Chondrocyte (in vitro differentiated cells): ENCODE measurements at regions not wholly inside any gene's neighbourhood (a gene's known extent, or its start where the extent isn't known, plus 50 kb on each side); places are given as distances from the start of the nearest gene placed in this dataset.
"Not testable (repeated sequence)": the region's sequence is repeated elsewhere in the genome, so short reads cannot be mapped to it uniquely, and the experiment has no call there.

Experiments
- DNase-seq: peaks from one replicate; pipeline ENCODE4 v3.0.0; 2021; ENCODE audit warnings: mixed read lengths, low spot score
- H3K27ac Mint-ChIP-seq: one replicate; pipeline ENCODE4 v1.8.0; 2021; ENCODE audit warnings: mild to moderate bottlenecking, moderate library complexity, mixed read lengths; ENCODE audit not compliant: unreplicated experiment
- H3K27me3 Mint-ChIP-seq: 2 replicates; pipeline ENCODE4 v1.8.0; 2021; ENCODE audit warnings: low read depth, mixed read lengths
- H3K36me3 Mint-ChIP-seq: 2 replicates; pipeline ENCODE4 v1.8.0; 2021; ENCODE audit warnings: low read depth, mixed read lengths
- H3K4me1 Mint-ChIP-seq: 2 replicates; pipeline ENCODE4 v1.8.0; 2021; ENCODE audit warnings: low read depth, mild to moderate bottlenecking, mixed read lengths
- H3K4me3 Mint-ChIP-seq: one replicate; pipeline ENCODE4 v1.8.0; 2021; ENCODE audit warnings: mild to moderate bottlenecking, moderate library complexity, mixed read lengths; ENCODE audit not compliant: unreplicated experiment
- H3K9me3 Mint-ChIP-seq: 2 replicates; pipeline ENCODE4 v1.8.0; 2021; ENCODE audit warnings: low read depth, mixed read lengths
- TF ChIP-seq, protein P1 (sequence below): fragments of 200-600 bp; sonication (generic); IDR thresholded peaks from 2 replicates; pipeline ENCODE4 v1.5.0; 2021; ENCODE audit warnings: antibody characterized with exemption, mild to moderate bottlenecking, moderate library complexity

DNA sequence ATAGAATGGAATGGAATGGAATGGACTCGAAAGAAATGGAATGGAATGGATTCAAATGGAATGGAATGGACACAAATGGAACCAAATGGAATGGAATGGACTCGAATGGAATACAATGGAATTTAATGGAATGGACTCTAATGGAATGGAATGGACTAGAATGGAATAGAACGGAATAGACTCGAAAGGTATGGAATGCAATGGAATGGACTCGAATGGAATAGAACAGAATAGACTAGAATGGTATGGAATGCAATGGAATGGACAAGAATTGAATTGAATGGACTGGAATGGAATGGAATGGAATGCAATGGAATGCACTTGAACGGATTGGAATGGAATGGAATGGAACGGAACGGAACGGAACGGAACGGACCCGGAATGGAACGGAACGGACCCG is 101.7 kb upstream of the FBXO28 start:
- peaks cover 22% of the 10 kb centered on the region for H3K36me3 Mint-ChIP-seq
- not testable (repeated sequence) for H3K4me1 Mint-ChIP-seq, H3K27me3 Mint-ChIP-seq, H3K9me3 Mint-ChIP-seq, DNase-seq, H3K4me3 Mint-ChIP-seq, H3K27ac Mint-ChIP-seq

DNA sequence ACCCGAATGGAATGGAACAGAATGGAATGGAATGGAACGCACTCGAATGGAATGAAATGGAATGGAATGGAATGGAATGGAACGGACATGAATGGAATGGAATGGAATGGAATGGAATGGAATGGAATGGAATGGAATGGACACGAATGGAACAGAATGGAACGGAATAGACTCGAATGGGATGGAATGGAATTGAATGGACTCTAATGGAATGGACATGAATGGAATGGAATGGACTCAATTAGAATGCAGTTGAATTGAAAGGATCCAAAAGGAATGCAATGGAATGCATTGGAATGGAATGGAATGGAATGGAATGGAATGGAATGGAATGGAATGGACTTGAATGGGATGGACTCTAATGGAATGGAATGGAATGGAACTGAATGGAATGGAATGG is 102.2 kb upstream of the FBXO28 start:
- not testable (repeated sequence) for H3K27ac Mint-ChIP-seq, DNase-seq, H3K4me3 Mint-ChIP-seq, H3K4me1 Mint-ChIP-seq, H3K27me3 Mint-ChIP-seq, H3K9me3 Mint-ChIP-seq
- peaks cover 23% of the 10 kb centered on the region for H3K36me3 Mint-ChIP-seq

DNA sequence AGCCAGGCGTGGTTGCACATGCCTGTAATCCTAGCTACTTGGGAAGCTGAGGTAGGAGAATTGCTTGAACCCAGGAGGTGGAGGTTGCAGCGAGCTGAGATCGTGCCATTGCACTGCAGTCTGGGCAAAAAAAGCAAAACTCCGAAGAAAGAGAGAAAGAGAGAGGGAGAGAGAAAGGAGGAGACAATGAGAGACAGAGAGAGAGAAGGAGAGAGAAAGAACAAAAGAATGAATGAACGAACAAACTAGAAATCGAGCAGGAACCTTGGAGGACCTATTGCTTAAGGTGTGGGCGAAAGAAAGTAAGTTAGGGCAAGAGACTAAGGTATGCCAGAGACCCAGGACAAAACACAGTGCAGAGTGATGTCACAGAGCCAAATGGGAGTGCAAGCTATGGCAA is 102.8 kb upstream of the FBXO28 start:
- not testable (repeated sequence) for H3K9me3 Mint-ChIP-seq, DNase-seq, H3K27ac Mint-ChIP-seq, H3K27me3 Mint-ChIP-seq, H3K4me1 Mint-ChIP-seq, H3K4me3 Mint-ChIP-seq
- peaks cover 24% of the 10 kb centered on the region for H3K36me3 Mint-ChIP-seq

DNA sequence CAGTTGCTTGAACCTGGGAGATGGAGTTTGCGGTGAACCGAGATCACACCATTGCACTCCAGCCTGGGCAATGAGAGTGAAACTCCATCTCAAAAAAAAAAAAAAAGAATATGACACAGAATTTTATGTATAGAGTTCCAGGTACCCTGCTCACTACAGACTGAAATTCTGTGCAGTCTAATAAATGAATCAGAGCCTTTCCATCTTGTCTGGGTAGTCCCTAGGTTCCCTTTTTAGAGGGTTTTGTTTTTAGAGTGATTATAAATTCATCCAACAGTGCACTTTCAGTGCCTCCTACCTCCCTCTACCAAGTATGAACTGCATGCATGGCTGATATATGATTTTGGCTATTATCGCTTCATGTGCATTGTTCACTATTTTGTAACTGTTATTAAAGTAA is 107.9 kb upstream of the FBXO28 start:
- DNase-seq, H3K27ac Mint-ChIP-seq, H3K27me3 Mint-ChIP-seq, H3K4me3 Mint-ChIP-seq, H3K4me1 Mint-ChIP-seq: not testable (repeated sequence)
- Mint-ChIP-seq H3K9me3 (peaks cover 11% of the 10 kb centered on the region), H3K36me3 (peaks cover 32% of the 10 kb centered on the region)

DNA sequence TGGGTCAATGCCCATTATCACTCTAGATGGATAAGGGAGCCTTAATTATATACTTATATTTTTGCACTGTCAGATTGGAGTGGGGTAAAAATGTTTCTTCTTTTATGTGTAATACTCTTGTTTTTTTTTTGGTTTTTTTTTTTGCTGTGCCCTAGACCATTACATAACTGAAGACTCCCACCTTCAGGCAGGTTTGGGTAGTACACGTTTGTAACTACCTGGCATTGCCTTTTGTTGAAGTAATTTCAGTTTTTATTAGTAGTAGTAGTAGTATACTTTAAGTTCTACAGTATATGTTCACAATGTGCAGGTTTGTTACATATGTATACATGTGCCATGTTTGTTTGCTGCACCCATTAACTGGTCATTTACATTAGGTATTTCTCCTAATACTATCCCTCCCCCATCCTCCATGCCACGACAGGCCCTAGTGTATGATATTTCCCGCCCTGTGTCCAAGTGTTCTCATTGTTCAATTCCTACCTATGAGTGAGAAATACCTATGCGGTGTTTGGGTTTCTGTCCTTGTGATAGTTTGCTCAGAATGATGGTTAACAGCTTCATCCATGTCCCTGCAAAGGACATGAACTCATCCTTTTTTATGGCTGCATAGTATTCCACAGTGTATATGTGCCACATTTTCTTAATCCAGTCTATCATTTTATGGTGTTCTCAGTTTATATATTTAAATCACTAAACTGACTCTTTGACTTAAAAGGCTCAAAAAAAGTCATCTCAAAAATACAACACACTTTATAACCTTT is 109.2 kb upstream of the FBXO28 start:
- H3K27ac Mint-ChIP-seq, DNase-seq: not testable (repeated sequence)
- H3K36me3 Mint-ChIP-seq, result peaks cover 28% of the 10 kb centered on the region

DNA sequence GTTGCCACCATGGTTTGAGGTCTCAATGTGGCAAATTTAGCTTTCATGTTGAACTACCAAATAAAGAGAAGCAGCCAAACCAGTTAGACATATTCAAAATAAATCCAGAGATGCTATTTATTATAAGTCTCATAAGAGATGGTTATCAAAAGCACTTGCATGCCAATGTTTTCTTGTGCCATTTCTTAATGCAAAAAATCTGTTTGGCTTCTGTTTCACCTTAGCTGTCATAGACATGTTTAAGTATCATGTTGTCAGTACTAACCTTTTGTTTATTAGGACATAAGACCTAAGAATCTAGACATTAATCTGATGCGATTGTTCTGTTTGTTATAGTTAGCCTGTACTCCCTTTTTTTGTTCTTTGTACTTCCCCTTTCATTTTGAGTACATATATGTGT is 110.0 kb upstream of the FBXO28 start:
- H3K27ac Mint-ChIP-seq, H3K4me3 Mint-ChIP-seq: not testable (repeated sequence)

More for the DNA sequence above, 109.2 kb upstream of the FBXO28 start:
- TF ChIP-seq, protein P1, sequence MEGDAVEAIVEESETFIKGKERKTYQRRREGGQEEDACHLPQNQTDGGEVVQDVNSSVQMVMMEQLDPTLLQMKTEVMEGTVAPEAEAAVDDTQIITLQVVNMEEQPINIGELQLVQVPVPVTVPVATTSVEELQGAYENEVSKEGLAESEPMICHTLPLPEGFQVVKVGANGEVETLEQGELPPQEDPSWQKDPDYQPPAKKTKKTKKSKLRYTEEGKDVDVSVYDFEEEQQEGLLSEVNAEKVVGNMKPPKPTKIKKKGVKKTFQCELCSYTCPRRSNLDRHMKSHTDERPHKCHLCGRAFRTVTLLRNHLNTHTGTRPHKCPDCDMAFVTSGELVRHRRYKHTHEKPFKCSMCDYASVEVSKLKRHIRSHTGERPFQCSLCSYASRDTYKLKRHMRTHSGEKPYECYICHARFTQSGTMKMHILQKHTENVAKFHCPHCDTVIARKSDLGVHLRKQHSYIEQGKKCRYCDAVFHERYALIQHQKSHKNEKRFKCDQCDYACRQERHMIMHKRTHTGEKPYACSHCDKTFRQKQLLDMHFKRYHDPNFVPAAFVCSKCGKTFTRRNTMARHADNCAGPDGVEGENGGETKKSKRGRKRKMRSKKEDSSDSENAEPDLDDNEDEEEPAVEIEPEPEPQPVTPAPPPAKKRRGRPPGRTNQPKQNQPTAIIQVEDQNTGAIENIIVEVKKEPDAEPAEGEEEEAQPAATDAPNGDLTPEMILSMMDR, result peak; percentile 68
- H3K9me3 Mint-ChIP-seq, result peaks cover 11% of the 10 kb centered on the region
- H3K27me3 Mint-ChIP-seq, H3K4me1 Mint-ChIP-seq, H3K4me3 Mint-ChIP-seq: not testable (repeated sequence)

DNA sequence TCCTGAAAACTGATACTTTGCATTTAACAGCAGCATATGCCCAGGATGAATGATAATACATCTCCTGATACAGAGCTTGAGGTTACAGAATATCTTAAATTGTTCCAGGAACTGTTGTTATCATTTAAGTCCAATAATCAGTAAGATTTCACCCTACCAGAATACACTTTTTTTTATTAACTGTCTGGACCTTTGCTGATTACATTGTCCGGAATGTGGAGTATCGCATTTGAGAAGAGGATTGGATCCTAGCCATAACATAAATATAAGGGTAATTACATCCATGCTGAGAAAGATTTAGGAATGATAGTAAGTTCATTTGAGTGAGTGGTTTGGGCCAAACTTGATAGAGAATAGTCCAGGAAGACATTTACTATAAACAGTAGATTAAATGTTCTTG is 112.2 kb upstream of the FBXO28 start:
- H3K27ac Mint-ChIP-seq, H3K4me3 Mint-ChIP-seq, DNase-seq, H3K27me3 Mint-ChIP-seq, H3K9me3 Mint-ChIP-seq: not testable (repeated sequence)
- peaks cover 17% of the 10 kb centered on the region for H3K36me3 Mint-ChIP-seq
- peaks cover 18% of the 10 kb centered on the region for H3K4me1 Mint-ChIP-seq

More for the DNA sequence above, 110.0 kb upstream of the FBXO28 start:
- peaks cover 11% of the 10 kb centered on the region for H3K9me3 Mint-ChIP-seq
- DNase-seq, H3K4me1 Mint-ChIP-seq, H3K27me3 Mint-ChIP-seq: not testable (repeated sequence)
- H3K36me3 Mint-ChIP-seq, result peaks cover 26% of the 10 kb centered on the region

DNA sequence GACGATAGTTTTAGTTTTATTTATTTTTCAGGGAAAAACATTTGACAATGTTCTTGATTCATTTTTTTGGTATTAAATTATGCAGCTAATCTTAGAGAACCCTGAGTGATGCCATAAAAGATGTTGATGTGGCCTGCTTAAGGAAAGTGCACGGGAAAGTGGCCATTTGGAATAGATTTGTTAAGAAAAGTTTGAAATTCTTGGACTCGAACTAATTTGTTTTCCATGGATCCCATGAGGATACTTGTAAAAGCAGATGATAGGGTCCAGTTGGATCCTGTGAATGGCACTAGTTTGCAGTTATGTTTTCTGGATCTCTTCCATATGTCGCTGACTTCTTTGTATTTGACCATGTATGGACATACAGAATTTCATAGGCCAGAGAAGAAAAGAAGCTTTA is 114.2 kb upstream of the FBXO28 start:
- H3K36me3 Mint-ChIP-seq, H3K27ac Mint-ChIP-seq, H3K27me3 Mint-ChIP-seq, DNase-seq, H3K9me3 Mint-ChIP-seq, H3K4me3 Mint-ChIP-seq: not testable (repeated sequence)
- peaks cover 20% of the 10 kb centered on the region for H3K4me1 Mint-ChIP-seq

DNA sequence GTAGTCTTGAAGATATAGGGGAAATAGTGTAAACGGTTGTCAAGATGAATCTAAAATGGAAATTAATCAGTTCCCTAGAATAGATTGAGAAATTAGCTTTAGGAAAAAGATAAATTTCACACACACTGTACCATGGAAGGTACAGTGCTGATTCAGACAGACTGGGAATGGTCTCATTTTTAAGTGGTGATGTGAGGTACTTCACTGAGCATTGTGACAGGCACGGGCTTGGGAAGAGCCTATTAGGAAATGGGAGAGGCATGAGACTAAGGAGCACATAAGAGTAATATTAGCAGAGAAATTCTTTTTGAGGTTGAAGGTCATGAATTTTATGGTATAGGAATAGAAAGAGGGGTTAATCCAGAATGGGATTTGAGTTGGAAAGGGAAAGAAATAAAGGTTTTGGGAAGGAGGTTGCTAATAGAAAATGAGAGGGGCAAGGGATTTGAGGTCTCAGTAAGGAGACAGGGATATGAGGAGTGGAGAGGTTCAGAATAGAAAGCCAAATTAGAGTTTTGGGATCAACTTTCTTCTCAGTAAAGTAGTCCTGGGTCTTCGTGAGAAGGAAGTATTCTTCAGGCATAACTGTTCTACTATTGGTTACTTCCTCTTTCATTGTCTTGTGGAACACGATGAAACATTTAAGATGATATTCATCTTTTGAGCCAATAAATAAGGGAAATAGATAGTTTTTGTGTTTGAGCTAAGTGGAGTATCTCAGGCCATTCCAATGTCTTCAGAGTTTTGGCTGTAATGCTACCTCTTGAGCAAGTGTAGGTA is 115.0 kb upstream of the FBXO28 start:
- H3K4me1 Mint-ChIP-seq, result peaks cover 20% of the 10 kb centered on the region
- H3K36me3 Mint-ChIP-seq, DNase-seq, H3K9me3 Mint-ChIP-seq, H3K4me3 Mint-ChIP-seq, H3K27me3 Mint-ChIP-seq: not testable (repeated sequence)
- H3K27ac Mint-ChIP-seq, result peak overlapping the region; percentile 90

DNA sequence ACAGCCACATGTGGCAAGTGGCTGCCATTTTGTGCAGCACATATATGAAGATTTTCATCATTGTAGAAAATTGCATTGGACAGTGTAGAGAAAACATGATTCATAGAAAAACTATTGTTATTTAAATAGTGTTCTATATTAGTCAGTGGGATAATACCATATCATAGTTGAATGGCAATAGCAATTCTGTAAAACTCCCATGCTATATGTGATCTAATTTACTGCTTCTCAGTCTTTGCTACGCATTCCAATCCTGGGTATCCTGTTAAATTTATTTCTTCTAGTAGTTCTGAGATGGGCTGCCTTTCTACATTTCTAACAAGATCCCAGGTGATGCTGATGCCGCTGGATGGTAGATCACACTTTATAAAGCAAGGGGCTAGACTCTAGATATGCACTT is 117.5 kb upstream of the FBXO28 start:
- not testable (repeated sequence) for H3K27me3 Mint-ChIP-seq, H3K27ac Mint-ChIP-seq, H3K36me3 Mint-ChIP-seq, H3K9me3 Mint-ChIP-seq, DNase-seq, H3K4me3 Mint-ChIP-seq
- H3K4me1 Mint-ChIP-seq, result peaks cover 27% of the 10 kb centered on the region
